HG03520 (cell line): ENCODE measurements at regions not wholly inside any gene's neighbourhood (a gene's known extent, or its start where the extent isn't known, plus 50 kb on each side); places are given as distances from the start of the nearest gene placed in this dataset.

Source experiments
- ATAC-seq: cut with Tn5 transposase; IDR thresholded peaks from one replicate; pipeline ENCODE4 v1.9.1; 2021; ENCODE audit warnings: mild to moderate bottlenecking, moderate library complexity; ENCODE audit not compliant: unreplicated experiment

DNA sequence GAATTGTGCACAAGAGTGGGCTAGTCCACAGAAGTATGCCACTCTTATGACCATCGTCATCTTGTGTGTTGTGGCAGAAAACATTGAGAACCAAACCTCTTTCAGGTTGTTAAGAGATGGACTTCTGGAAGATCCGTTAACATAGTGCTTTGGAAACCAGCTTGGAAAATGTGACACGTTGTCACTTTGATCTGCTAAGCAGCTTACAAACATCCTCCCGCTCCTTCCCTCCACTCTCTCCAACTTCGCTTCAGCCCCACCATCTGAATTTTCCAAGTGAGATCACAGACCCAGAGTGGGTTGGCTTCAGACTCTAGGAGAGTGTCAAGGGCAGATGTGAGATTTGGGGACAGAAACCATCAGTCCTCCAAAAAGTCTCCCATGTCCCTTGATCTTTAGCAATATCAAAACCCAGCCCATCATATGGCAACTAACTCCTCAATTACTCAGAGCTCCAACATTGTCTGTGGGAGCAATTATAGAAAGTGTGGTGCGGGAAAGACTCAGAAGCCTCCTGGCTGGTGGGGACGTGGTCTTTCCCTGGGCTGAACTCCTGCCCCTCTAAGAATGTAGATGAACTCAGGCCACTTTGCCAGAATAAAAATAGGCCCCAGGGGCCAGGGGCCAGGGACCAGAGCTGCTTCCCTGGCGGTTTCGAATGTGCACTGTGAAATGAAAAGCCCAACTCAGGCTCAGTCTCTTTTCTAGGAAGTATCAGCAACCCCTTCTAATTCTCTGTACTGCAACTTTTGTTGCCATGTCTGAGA lies 129.5 kb downstream of the SLC38A6 start:
- no peak for ATAC-seq

DNA sequence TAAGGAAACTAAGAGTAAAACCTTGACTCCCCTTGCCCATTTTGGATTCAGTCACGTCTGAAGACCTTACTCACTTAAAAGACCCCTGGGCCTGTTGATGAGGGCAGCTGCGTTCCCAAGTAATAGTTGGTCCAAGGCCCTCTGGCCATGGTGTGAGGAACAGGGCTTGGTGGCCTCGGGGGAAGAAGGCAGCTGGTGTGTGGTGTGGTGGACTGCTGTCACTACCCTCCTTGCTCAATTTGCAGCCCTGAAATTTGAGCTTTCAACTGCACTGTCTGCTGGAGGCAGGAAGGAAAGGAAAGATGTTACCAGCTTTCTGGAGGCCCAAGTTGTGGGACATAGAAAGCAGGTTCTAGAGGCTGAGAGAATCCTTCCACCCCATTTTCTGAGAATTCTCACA lies 128.2 kb downstream of the SLC38A6 start:
- ATAC-seq, result no peak

DNA sequence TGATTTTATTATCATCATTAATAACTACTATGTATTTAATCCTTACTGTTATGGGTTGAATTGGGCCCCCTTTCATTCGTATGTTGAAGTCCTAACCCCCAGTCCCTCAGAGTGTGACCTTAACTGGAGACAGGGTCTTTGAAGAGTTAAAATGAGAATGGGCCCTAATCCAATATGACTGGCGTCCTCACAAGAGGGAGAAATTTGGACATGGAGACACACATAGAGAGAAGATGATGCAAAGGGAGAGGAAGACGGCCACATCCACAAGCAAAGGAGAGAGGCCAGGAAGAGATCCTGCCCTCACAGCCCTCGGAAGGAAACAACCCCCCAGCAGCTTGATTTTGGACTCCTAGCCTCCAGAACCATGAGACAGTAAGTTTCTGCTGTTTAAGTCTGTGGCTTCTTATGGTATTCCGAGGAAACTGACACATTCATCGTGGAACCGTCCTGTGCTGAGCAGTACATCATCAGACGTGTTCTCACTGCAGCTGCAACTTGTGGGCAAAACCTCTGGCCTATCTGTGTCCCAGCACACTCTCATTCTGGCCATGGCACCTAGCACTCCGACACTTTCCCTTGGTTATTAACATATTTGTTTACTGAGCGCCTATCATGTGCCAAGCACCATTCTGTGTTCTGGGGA lies 127.6 kb downstream of the SLC38A6 start:
- no peak for ATAC-seq

DNA sequence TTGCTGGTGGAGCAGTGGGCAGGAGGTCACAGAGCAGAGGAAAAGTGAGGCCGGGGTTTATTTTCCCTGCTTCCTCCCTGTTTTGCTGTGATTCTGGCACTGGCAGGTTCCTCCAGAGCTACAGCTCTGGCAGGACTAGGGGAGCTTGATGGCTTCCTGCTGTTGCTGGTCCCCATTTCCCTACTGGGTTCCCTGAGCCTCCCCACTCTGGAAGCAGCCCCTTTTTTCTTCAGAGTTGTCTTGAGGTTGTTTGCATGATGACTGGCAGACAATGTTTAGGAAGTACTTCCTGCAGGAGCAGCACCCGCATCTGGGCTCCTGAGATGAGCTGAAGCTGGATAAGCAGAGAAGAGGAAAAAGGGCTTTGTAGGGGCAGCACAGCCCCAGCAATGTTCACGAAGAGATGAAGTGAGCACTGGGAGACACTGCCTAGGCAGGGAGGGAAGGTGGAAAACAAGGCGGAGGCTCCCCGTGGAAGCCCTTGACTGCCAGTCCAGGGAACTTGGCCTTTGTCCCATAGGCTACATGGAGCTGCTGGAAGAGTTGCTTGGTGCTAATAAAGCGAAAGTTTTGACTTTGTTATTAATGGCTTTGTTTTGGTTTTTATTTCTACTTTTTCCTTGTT lies 126.9 kb downstream of the SLC38A6 start:
- no peak for ATAC-seq

DNA sequence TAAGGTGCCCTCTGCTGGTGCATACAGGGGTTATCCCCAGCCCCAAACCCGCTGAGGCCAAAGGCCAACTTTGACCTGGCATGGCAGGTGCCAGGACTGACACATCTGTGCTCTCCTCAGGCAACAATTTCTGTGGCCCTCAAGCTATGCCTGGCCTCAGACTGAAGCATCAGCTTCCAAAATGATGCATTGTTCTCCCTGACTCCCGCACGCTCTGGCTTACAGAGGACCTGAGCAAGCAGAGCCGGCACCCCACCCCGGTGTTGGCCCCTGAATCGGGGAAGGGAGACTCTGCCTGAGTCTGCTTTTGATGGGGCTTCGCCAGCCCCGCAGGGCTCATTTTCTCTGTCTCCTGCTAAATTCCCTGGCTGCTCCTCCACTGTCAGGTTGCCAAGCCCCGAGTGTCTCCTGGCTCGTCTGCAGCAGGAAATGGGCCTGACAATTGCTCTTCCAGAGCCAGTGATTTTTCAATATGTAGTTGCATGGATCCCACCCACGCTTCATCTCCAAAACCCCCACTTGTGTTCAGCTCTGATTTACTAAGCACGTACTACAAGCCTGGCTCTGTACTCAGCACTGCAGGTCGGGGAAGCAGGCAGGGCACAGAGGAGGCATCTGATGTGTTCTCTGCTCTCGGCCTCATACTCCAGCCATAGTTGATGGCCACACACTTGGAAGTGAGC lies 126.1 kb downstream of the SLC38A6 start:
- no peak for ATAC-seq

DNA sequence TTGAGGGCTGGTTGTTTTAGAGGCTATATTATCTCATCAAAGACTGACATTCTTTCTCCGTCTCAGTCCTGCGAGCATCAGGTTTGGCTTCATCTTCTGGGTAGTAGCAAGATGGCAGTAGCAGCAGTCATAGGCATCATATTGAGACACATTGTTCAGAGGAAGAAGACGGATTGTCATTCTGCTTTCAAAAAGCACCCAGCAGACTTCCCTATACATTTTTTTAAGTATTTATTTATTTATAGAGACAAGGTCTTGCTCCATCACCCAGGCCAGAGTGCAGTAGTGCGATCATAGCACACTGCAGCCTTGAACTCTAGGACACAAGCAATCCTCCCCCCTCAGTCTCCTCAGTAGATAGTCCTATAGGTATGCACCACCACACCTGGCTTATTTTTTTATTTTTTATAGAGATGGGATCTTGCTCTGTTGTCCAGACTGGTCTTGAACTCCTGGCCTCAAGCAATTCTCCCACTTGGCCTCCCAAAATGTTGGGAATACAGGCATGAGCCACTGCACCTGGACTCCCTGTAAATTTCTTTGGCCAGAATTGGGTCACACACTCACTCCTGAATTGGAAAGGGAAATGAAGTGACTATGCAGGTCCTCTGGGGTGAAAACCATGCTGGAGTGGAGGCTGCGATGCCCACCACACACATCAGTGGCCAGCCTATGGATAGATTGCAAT lies 125.4 kb downstream of the SLC38A6 start:
- no peak for ATAC-seq

DNA sequence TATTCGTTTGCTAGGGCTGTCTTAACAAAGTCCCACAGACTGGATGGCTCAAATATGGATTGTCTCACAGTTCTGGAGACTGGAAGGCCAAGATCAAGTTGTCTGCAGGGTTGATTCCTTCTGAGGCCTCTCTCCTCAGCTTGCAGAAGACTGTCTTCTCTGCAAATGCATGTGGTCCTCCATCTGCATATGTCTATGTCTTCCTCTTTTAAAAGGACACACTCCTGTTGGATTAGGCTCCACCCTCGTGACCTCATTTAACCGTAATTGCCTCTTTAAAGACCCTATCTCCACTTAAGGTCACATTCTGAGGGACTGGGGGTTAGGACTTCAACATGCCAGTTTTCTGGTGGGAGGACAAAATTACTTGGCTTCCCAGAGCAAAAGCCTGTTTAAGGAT lies 123.3 kb downstream of the SLC38A6 start:
- no peak for ATAC-seq

DNA sequence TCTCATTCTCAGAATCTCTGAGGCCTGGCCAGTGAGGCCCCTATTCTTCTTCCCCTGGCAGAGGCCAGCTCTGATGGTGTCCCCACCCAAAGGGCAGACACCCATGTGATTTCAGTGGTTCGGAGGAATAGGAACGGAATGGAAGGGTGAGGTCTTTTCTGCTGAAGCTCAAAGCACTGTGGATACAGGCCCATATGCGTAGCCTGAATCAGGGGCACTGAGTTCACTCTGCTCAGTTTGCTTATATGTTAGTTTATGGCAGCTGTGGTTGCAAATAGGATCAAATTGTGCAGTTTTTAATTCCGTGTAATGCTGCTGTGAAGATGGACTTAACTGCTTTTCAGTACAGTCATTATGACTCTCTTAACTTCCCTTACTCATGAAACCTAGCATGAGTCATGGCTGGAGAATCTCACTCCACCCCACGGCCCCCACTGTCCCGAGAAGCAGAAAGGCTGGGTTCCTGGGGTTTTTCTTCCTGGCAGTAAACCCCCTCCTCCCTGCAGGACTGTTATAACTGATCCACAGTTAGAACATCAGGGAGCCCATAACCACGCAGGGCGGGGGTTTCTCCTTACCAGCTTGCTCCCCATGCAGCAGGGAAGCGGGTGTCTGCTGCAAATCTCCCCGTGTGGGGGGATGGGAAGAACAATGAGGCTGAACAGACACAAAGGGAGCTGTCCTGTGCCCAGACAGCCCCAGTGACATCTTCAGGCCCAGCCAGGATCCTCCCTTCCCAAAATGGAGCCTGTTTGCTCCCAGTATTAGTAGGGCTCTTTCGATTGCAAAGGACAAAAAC lies 122.7 kb downstream of the SLC38A6 start:
- ATAC-seq, result peak; percentile 86

DNA sequence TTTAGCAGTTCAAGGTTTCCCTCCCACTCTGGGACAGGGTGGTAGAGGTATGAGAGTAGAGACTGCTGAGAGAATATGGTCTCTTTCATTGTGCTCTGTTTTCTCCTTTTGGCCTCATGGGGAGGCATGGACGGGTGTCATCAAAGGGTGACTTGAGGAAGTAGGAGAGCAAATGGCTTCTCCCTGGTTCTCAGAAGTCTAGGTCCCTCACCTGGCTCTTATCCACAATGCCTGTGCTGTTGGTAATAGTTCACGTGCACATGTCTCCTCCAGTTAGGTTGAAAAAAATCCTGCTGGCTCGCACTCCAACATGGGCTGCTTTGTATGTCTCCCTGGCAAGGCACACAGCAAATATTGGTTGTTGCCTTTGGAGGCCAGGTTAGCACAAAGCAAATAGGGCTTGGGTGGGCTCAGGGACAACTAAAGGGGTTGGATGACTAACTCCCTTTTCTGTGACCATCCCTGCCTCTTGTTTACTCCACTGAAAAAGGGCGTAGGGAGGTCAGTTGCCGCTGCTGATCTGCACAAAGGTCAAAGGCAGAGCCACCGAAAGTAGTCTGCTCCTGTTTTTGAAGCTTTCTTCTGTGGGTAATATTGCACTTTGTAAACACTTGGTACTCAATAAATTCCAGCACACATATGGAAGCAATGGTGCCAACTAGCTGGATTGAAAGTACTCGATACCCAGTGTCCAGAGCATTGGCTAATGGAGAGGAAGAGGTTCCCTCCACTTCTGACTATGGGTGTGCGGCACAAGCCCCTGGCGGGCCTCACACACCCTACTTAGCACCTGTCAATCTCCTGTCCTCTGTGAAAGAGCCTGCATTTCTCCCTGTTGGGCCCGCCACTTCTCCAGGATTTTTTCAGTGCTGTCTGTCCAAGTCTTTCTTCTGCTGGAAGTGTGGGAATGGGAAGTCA lies 121.8 kb downstream of the SLC38A6 start:
- no peak for ATAC-seq
